Suprapubic skin (tissue), 4 donors: ENCODE measurements at regions not wholly inside any gene's neighbourhood (a gene's known extent, or its start where the extent isn't known, plus 50 kb on each side); places are given as distances from the start of the nearest gene placed in this dataset.

ENCODE experiments used
- EP300 ChIP-seq: sonication (generic); formaldehyde crosslinking; IDR thresholded peaks from one replicate; pipeline ENCODE4 v1.6.1; 2017; ENCODE audit warnings: antibody characterized with exemption
- POLR2A ChIP-seq, 2 donors: fragments of 450-650 bp; IDR thresholded peaks; one replicate each; pipeline ENCODE4 v1.6.1; 2017; ENCODE audit warnings: antibody characterized with exemption in 2 of 2, mild to moderate bottlenecking in 2 of 2, moderate library complexity in 2 of 2
- POLR2AphosphoS5 ChIP-seq, 3 donors: sonication (generic); formaldehyde crosslinking; IDR thresholded peaks; one replicate each; pipeline ENCODE4 v1.6.1; 2017; ENCODE audit warnings: antibody characterized with exemption in 3 of 3
- TF ChIP-seq, protein P1 (sequence below), 2 donors: fragments of 200-600 bp in 1 of 2; fragments of 450-650 bp in 1 of 2; sonication (generic) in 1 of 2; IDR thresholded peaks; one replicate each; pipeline ENCODE4 v1.5.1; 2016 to 2019; ENCODE audit warnings: antibody characterized with exemption in 2 of 2, mild to moderate bottlenecking in 1 of 2, moderate library complexity in 1 of 2

DNA sequence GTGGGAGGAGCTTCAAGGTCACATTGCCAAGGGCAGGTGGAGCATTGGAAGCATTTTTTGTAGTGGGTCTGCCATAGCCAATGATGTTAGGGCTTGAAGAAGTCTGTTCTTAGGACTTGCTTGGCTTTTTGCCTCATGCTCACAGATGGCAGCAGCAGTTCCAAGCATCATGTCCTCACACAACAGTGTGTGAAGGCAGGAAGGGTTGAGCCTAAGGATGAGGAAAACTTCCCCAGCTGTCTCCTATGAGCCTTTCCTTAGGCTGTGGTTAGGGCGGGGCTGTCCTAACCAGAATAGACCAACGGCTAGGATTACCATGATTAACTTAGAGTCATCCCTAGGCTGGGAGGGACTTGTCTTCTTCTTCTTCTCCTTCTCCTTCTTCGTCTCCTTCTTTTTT, 76.2 kb upstream of the KCNA1 start:
- TF ChIP-seq, protein P1, sequence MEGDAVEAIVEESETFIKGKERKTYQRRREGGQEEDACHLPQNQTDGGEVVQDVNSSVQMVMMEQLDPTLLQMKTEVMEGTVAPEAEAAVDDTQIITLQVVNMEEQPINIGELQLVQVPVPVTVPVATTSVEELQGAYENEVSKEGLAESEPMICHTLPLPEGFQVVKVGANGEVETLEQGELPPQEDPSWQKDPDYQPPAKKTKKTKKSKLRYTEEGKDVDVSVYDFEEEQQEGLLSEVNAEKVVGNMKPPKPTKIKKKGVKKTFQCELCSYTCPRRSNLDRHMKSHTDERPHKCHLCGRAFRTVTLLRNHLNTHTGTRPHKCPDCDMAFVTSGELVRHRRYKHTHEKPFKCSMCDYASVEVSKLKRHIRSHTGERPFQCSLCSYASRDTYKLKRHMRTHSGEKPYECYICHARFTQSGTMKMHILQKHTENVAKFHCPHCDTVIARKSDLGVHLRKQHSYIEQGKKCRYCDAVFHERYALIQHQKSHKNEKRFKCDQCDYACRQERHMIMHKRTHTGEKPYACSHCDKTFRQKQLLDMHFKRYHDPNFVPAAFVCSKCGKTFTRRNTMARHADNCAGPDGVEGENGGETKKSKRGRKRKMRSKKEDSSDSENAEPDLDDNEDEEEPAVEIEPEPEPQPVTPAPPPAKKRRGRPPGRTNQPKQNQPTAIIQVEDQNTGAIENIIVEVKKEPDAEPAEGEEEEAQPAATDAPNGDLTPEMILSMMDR (IDR thresholded peaks at IDR 0.05): no peak
- no peak for TF ChIP-seq POLR2AphosphoS5 (IDR thresholded peaks at IDR 0.05)
- TF ChIP-seq EP300: no peak
- no peak for TF ChIP-seq POLR2A (IDR thresholded peaks at IDR 0.05)
